H1 (cell line): ENCODE measurements at regions not wholly inside any gene's neighbourhood (a gene's known extent, or its start where the extent isn't known, plus 50 kb on each side); places are given as distances from the start of the nearest gene placed in this dataset.
A peak's percentile ranks its signal among the peaks of the same experiment; 100 is the strongest.

Experiments used
- CTCF ChIA-PET: fragments of 300-600 bp; sonication (Branson Sonifier 250); formaldehyde crosslinking; loops from one replicate; lab custom pipeline; 2021; ENCODE audit not compliant: partially characterized antibody; lab: Charles Lee
- POLR2A ChIA-PET: fragments of 300-600 bp; sonication (Branson Sonifier 250); formaldehyde crosslinking; loops from one replicate; lab custom pipeline; 2021; ENCODE audit warnings: inconsistent platforms; ENCODE audit not compliant: partially characterized antibody; lab: Charles Lee
- DNase-seq, 2 experiments: peaks; one replicate each; pipeline versions ENCODE4 v3.0.0 to v3.0.0-alpha.2; 2010 to 2022; ENCODE audit warnings: low spot score in 2 of 2, low read depth in 1 of 2, mixed read lengths in 1 of 2
- FAIRE-seq: peaks from 2 replicates; lab custom pipeline; 2011; peaks lifted over from hg19 to GRCh38; lab: Jason Lieb, UNC
- H2AFZ ChIP-seq: 2 replicates; pipeline ENCODE4 v1.8.1; 2012; ENCODE audit warnings: low read length, inconsistent platforms
- H2AK5ac ChIP-seq: 2 replicates; pipeline ENCODE4 v1.6.1; 2013; ENCODE audit warnings: low read depth, low read length
- H2BK120ac ChIP-seq: replicated peaks from 2 replicates; pipeline ENCODE3; 2013; ENCODE audit warnings: low read depth, low read length, inconsistent platforms
- H2BK12ac ChIP-seq: 2 replicates; pipeline ENCODE4 v1.6.1; 2013; ENCODE audit warnings: low read depth, low read length
- H2BK15ac ChIP-seq: 2 replicates; pipeline ENCODE4 v1.6.1; 2013; ENCODE audit warnings: low read length
- H2BK20ac ChIP-seq: 2 replicates; pipeline ENCODE4 v1.6.1; 2013; ENCODE audit warnings: low read length
- H2BK5ac ChIP-seq: 2 replicates; pipeline ENCODE4 v1.6.1; 2013; ENCODE audit warnings: low read depth, low read length
- H3K14ac ChIP-seq: 2 replicates; pipeline ENCODE4 v1.6.1; 2013; ENCODE audit warnings: inconsistent platforms; ENCODE audit not compliant: insufficient read length
- H3K18ac ChIP-seq: 2 replicates; pipeline ENCODE4 v1.6.1; 2013; ENCODE audit warnings: low read length; ENCODE audit errors: extremely low read depth
- H3K23ac ChIP-seq: 2 replicates; pipeline ENCODE4 v1.6.1; 2013; ENCODE audit warnings: inconsistent platforms; ENCODE audit not compliant: insufficient read length
- H3K23me2 ChIP-seq: 2 replicates; pipeline ENCODE4 v1.6.1; 2013; ENCODE audit warnings: low read depth, low read length
- H3K27ac ChIP-seq: 2 replicates; pipeline ENCODE4 v1.6.1; 2011; ENCODE audit warnings: low read depth, low read length, inconsistent platforms
- H3K27me3 ChIP-seq, 4 experiments: replicated peaks in 1 of 4; 1 replicate in 1 of 4; 2 replicates in 3 of 4; pipeline versions ENCODE4 v1.6.1 to v1.8.1; 2011 to 2013; ENCODE audit warnings: low read length in 3 of 4, mild to moderate bottlenecking in 3 of 4, inconsistent platforms in 2 of 4, mixed read lengths in 2 of 4, moderate library complexity in 1 of 4; ENCODE audit not compliant: control insufficient read depth in 3 of 4, insufficient read depth in 3 of 4; ENCODE audit errors: extremely low read depth in 1 of 4
- H3K36me3 ChIP-seq, 4 experiments: 2 replicates each; pipeline versions ENCODE4 v1.6.1 to v1.8.1; 2011 to 2013; ENCODE audit warnings: mild to moderate bottlenecking in 4 of 4, low read length in 3 of 4, moderate library complexity in 2 of 4, control low read depth in 1 of 4, inconsistent platforms in 1 of 4; ENCODE audit not compliant: insufficient read depth in 4 of 4, control insufficient read depth in 2 of 4
- H3K4ac ChIP-seq: replicated peaks from 2 replicates; pipeline ENCODE3; 2013; ENCODE audit warnings: low read length, low read depth, mixed read lengths, inconsistent platforms; ENCODE audit not compliant: insufficient read length
- H3K4me1 ChIP-seq, 4 experiments: replicated peaks in 1 of 4; 1 replicate in 1 of 4; 2 replicates in 3 of 4; pipeline versions ENCODE4 v1.6.1 to v1.8.1; 2011 to 2013; ENCODE audit warnings: low read length in 3 of 4, inconsistent platforms in 2 of 4, mixed read lengths in 1 of 4; ENCODE audit not compliant: insufficient read depth in 4 of 4, control insufficient read depth in 3 of 4
- H3K4me2 ChIP-seq, 2 experiments: 2 replicates each; pipeline versions ENCODE4 v1.6.1 to v1.8.1; 2011 to 2013; ENCODE audit warnings: low read depth in 2 of 2, low read length in 2 of 2, control low read depth in 1 of 2, inconsistent platforms in 1 of 2, mild to moderate bottlenecking in 1 of 2; ENCODE audit not compliant: insufficient read depth in 1 of 2
- H3K4me3 ChIP-seq, 4 experiments: fragments of 200-600, 300-600 bp in 1 of 4; sonication (generic), shearing (Covaris generic), sonication (Bioruptor Twin) in 1 of 4; 2 replicates each; pipeline versions ENCODE4 v1.5.1 to v1.8.1; 2011 to 2016; ENCODE audit warnings: low read length in 4 of 4, low read depth in 3 of 4, control low read depth in 2 of 4, inconsistent platforms in 2 of 4, mild to moderate bottlenecking in 2 of 4, mixed read lengths in 1 of 4, moderate library complexity in 1 of 4; ENCODE audit not compliant: insufficient read depth in 2 of 4; ENCODE audit errors: extremely low read depth in 1 of 4
- H3K56ac ChIP-seq: replicated peaks from 2 replicates; pipeline ENCODE3; 2013; ENCODE audit warnings: low read depth, mild to moderate bottlenecking, mixed read lengths, low read length, inconsistent platforms; ENCODE audit not compliant: insufficient read length
- H3K79me1 ChIP-seq: 2 replicates; pipeline ENCODE4 v1.6.1; 2013; ENCODE audit warnings: low read depth, low read length, control low read depth
- H3K79me2 ChIP-seq, 2 experiments: 2 replicates each; pipeline versions ENCODE4 v1.6.1 to v1.8.1; 2012 to 2013; ENCODE audit warnings: low read length in 2 of 2, mild to moderate bottlenecking in 2 of 2, inconsistent platforms in 1 of 2; ENCODE audit not compliant: insufficient read depth in 2 of 2, control insufficient read depth in 1 of 2
- H3K9ac ChIP-seq, 4 experiments: replicated peaks in 1 of 4; 1 replicate in 1 of 4; 2 replicates in 3 of 4; pipeline versions ENCODE4 v1.6.1 to v1.8.1; 2011 to 2013; ENCODE audit warnings: low read depth in 3 of 4, low read length in 3 of 4, control low read depth in 2 of 4, mild to moderate bottlenecking in 2 of 4, moderate library complexity in 2 of 4, inconsistent platforms in 1 of 4; ENCODE audit errors: extremely low read depth in 1 of 4
- H3K9me3 ChIP-seq, 2 experiments: 2 replicates each; pipeline versions ENCODE4 v1.6.1 to v1.8.1; 2012 to 2013; ENCODE audit warnings: mild to moderate bottlenecking in 2 of 2, moderate library complexity in 2 of 2, control low read depth in 1 of 2, inconsistent platforms in 1 of 2, low read depth in 1 of 2, low read length in 1 of 2, mixed read lengths in 1 of 2; ENCODE audit not compliant: insufficient read depth in 2 of 2
- H4K20me1 ChIP-seq, 2 experiments: replicated peaks in 1 of 2; 2 replicates each; pipeline versions ENCODE3 to v1.8.1; 2011 to 2013; ENCODE audit warnings: inconsistent platforms in 2 of 2, low read length in 2 of 2, mild to moderate bottlenecking in 1 of 2; ENCODE audit not compliant: insufficient read depth in 2 of 2, control insufficient read depth in 1 of 2
- H4K5ac ChIP-seq: 2 replicates; pipeline ENCODE4 v1.6.1; 2013; ENCODE audit warnings: low read length, low read depth, mixed read lengths, inconsistent platforms; ENCODE audit not compliant: insufficient read length
- H4K8ac ChIP-seq: 2 replicates; pipeline ENCODE4 v1.8.0; 2013; ENCODE audit warnings: mild to moderate bottlenecking, moderate library complexity, low read length, inconsistent platforms; ENCODE audit not compliant: insufficient read depth; ENCODE audit errors: extremely low read depth
- H4K91ac ChIP-seq: replicated peaks from 2 replicates; pipeline ENCODE3; 2013; ENCODE audit warnings: low read length, mixed read lengths, inconsistent platforms; ENCODE audit not compliant: insufficient read length
- CTBP2 ChIP-seq: IDR thresholded peaks from 2 replicates; pipeline ENCODE4 v1.7.0; 2011; ENCODE audit warnings: borderline replicate concordance, mild to moderate bottlenecking, moderate library complexity, mixed read lengths, low read length; ENCODE audit not compliant: insufficient read depth, insufficient read length
- CTCF ChIP-seq, 3 experiments: IDR thresholded peaks; 1 replicate in 2 of 3; 2 replicates in 1 of 3; pipeline versions ENCODE4 v1.5.1 to v1.6.1; 2011; ENCODE audit warnings: low read length in 3 of 3, mild to moderate bottlenecking in 3 of 3, inconsistent platforms in 2 of 3, low read depth in 1 of 3, moderate library complexity in 1 of 3; ENCODE audit not compliant: insufficient read depth in 1 of 3; ENCODE audit errors: control extremely low read depth in 1 of 3
- WGBS, 2 experiments: shearing (Covaris generic) in 1 of 2; methylation state at CpG; one replicate each; pipeline versions ENCODE4 v1.1.6 to v1.1.7; 2013 to 2015; ENCODE audit warnings: low lambda C conversion rate in 2 of 2, mixed read lengths in 2 of 2, inconsistent platforms in 1 of 2, low coverage in 1 of 2, missing lambda C conversion rate in 1 of 2; ENCODE audit not compliant: insufficient replicate concordance in 2 of 2, insufficient coverage in 1 of 2, insufficient read length in 1 of 2; ENCODE audit errors: extremely low coverage in 1 of 2, missing lambda C conversion rate in 1 of 2; 5-methylcytosine and 5-hydroxymethylcytosine counted together

- 77% methylated on average over 9 of the region's 9 CpGs; no CpG with 5 or more reads in 1 of the 2 experiments for WGBS, 2 experiments
- no peak overlapping the region for H2BK120ac ChIP-seq
- H3K27me3 ChIP-seq, result peaks cover 0 to 3% (median 2%) of the 10 kb centered on the region in 4 experiments; a peak in 4 of 7 replicates
- H3K36me3 ChIP-seq, result no peaks in the 10 kb centered on the region
- H3K14ac ChIP-seq, result no peak overlapping the region
- H3K23ac ChIP-seq, result no peak overlapping the region
- H4K5ac ChIP-seq, result no peak overlapping the region
- H3K4me1 ChIP-seq, result no peaks in the 10 kb centered on the region
- TF ChIP-seq CTCF (IDR thresholded peaks at IDR 0.05; ENCODE audit: control extremely low read depth in 1 of 3, insufficient read depth in 1 of 3, low read depth in 1 of 3, low read length in 3 of 3), result peak in 1 of 3 experiments; percentile 18; a peak in 1 of 4 replicates
- no peak for TF ChIP-seq CTBP2
- H2AK5ac ChIP-seq, result no peak overlapping the region
- H3K18ac ChIP-seq, result no peak overlapping the region
- no peak overlapping the region for H2BK20ac ChIP-seq
- H2BK5ac ChIP-seq, result no peak overlapping the region
- no peak overlapping the region for H2BK12ac ChIP-seq
- no peaks in the 10 kb centered on the region for H4K20me1 ChIP-seq
- H3K79me2 ChIP-seq, result no peaks in the 10 kb centered on the region
- H4K91ac ChIP-seq, result no peak overlapping the region
- CTCF ChIA-PET, result interaction anchor here (1.0 to 3.3 kb wide), 3 partner anchors 11 to 22 kb away, joined by 3 to 24 read pairs (median 3); no protein-coding TSS in a partner anchor
- H2AFZ ChIP-seq, result no peak overlapping the region
- no peaks in the 10 kb centered on the region for H3K23me2 ChIP-seq
- no peak overlapping the region for H3K56ac ChIP-seq
- H2BK15ac ChIP-seq, result no peak overlapping the region
- DNase-seq, result no peak
- H3K79me1 ChIP-seq, result no peaks in the 10 kb centered on the region
- H3K4me2 ChIP-seq, result no peak overlapping the region
- H3K4me3 ChIP-seq, result no peak overlapping the region
- no peak overlapping the region for H3K4ac ChIP-seq
- no peak for FAIRE-seq
- no peak overlapping the region for H3K9ac ChIP-seq
- H3K9me3 ChIP-seq, result peaks cover 14 to 17% of the 10 kb centered on the region in 2 experiments
- POLR2A ChIA-PET, result no interaction called here
- no peak overlapping the region for H3K27ac ChIP-seq
- H4K8ac ChIP-seq, result no peak overlapping the region
Observed at GRCh38 chr22:22976033-22976922, 88.7 kb downstream of the IGLL5 start.
